ENCODE measurements at regions not wholly inside any gene's neighbourhood (a gene's known extent, or its start where the extent isn't known, plus 50 kb on each side); places are given as distances from the start of the nearest gene placed in this dataset.

DNA sequence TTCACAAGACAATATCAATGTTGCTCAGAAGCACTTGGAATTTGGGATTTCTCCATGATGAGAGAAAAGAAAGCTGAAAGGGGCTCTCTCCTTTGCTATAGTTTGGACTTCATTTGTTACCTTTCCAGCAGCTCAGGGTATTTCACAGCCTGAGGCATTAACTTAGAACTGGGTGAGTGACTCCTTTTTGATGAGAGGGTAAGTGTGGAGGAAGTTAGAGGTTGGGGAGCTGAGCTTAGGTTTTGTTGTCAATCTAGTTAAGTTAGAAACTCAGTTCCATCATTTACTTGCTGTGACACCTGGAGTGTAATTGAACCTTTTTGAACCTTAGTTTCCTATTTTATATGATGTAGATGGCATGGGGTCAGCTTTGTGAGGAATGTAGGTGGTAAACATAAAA is 359.1 kb downstream of the PDCD6IP start:
- TF ChIP-seq EZH2phosphoT487 (IDR thresholded peaks at IDR 0.05; ENCODE audit: low read depth): no peak
- TF ChIP-seq, protein P1, sequence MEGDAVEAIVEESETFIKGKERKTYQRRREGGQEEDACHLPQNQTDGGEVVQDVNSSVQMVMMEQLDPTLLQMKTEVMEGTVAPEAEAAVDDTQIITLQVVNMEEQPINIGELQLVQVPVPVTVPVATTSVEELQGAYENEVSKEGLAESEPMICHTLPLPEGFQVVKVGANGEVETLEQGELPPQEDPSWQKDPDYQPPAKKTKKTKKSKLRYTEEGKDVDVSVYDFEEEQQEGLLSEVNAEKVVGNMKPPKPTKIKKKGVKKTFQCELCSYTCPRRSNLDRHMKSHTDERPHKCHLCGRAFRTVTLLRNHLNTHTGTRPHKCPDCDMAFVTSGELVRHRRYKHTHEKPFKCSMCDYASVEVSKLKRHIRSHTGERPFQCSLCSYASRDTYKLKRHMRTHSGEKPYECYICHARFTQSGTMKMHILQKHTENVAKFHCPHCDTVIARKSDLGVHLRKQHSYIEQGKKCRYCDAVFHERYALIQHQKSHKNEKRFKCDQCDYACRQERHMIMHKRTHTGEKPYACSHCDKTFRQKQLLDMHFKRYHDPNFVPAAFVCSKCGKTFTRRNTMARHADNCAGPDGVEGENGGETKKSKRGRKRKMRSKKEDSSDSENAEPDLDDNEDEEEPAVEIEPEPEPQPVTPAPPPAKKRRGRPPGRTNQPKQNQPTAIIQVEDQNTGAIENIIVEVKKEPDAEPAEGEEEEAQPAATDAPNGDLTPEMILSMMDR (IDR thresholded peaks at IDR 0.05; ENCODE audit: low read depth, low read length): no peak
